ENCODE measurements at regions not wholly inside any gene's neighbourhood (a gene's known extent, or its start where the extent isn't known, plus 50 kb on each side); places are given as distances from the start of the nearest gene placed in this dataset.
"Not testable (repeated sequence)": the region's sequence is repeated elsewhere in the genome, so short reads cannot be mapped to it uniquely, and the experiment has no call there.

- H3K9me3 ChIP-seq; H3K27ac ChIP-seq; H3K36me3 ChIP-seq; intact Hi-C loops (cut with DNase I); H3K4me3 ChIP-seq; H3K4me1 ChIP-seq (replicated peaks); H3K27me3 ChIP-seq (replicated peaks; ENCODE audit: insufficient read depth); DNase-seq (ENCODE audit: low spot score): not testable (repeated sequence)
- WGBS, result 100% methylated on average over 1 of the region's 1 CpG
Measured at GRCh38 chr15:83335542-83335941, 51.1 kb upstream of the BNC1 start.

- TF ChIP-seq, protein P1, sequence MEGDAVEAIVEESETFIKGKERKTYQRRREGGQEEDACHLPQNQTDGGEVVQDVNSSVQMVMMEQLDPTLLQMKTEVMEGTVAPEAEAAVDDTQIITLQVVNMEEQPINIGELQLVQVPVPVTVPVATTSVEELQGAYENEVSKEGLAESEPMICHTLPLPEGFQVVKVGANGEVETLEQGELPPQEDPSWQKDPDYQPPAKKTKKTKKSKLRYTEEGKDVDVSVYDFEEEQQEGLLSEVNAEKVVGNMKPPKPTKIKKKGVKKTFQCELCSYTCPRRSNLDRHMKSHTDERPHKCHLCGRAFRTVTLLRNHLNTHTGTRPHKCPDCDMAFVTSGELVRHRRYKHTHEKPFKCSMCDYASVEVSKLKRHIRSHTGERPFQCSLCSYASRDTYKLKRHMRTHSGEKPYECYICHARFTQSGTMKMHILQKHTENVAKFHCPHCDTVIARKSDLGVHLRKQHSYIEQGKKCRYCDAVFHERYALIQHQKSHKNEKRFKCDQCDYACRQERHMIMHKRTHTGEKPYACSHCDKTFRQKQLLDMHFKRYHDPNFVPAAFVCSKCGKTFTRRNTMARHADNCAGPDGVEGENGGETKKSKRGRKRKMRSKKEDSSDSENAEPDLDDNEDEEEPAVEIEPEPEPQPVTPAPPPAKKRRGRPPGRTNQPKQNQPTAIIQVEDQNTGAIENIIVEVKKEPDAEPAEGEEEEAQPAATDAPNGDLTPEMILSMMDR (IDR thresholded peaks at IDR 0.05), result no peak
- TF ChIP-seq POLR2AphosphoS5 (IDR thresholded peaks at IDR 0.05) (no peak), POLR2A (IDR thresholded peaks at IDR 0.05) (no peak)
- Histone ChIP-seq H3K9me3 (no peaks in the 10 kb centered on the region), H3K27ac (no peak overlapping the region), H3K36me3 (no peaks in the 10 kb centered on the region), H3K27me3 (replicated peaks; ENCODE audit: insufficient read depth) (no peaks in the 10 kb centered on the region), H3K4me3 (no peak overlapping the region), H3K4me1 (replicated peaks) (no peaks in the 10 kb centered on the region)
- intact Hi-C loops (cut with DNase I), result no loop called here
- no peak for DNase-seq (ENCODE audit: low spot score)
- WGBS, result 70% methylated on average over 5 of the region's 5 CpGs
Measured at GRCh38 chr15:83339396-83339795, 54.9 kb upstream of the BNC1 start.

- Histone ChIP-seq H3K36me3 (no peaks in the 10 kb centered on the region), H3K4me3 (no peak overlapping the region), H3K9me3 (no peaks in the 10 kb centered on the region), H3K4me1 (replicated peaks) (no peaks in the 10 kb centered on the region), H3K27ac (no peak overlapping the region), H3K27me3 (replicated peaks; ENCODE audit: insufficient read depth) (no peaks in the 10 kb centered on the region)
- TF ChIP-seq POLR2AphosphoS5 (IDR thresholded peaks at IDR 0.05) (no peak), POLR2A (IDR thresholded peaks at IDR 0.05) (no peak)
- TF ChIP-seq, protein P1 (IDR thresholded peaks at IDR 0.05), result no peak
- 100% methylated on average over 1 of the region's 1 CpG for WGBS
- DNase-seq (ENCODE audit: low spot score), result no peak
- intact Hi-C loops (cut with DNase I), result no loop called here
Measured at GRCh38 chr15:83340087-83340486, 55.6 kb upstream of the BNC1 start.

GRCh38 chr15:83346342-83346741 is 61.9 kb upstream of the BNC1 start:
- Histone ChIP-seq H3K36me3 (no peaks in the 10 kb centered on the region), H3K4me1 (replicated peaks) (no peaks in the 10 kb centered on the region), H3K27ac (no peak overlapping the region), H3K4me3 (no peak overlapping the region), H3K9me3 (no peaks in the 10 kb centered on the region), H3K27me3 (replicated peaks; ENCODE audit: insufficient read depth) (no peaks in the 10 kb centered on the region)
- TF ChIP-seq POLR2AphosphoS5 (IDR thresholded peaks at IDR 0.05), result no peak
- TF ChIP-seq POLR2A (IDR thresholded peaks at IDR 0.05), result no peak
- 68% methylated on average over 3 of the region's 3 CpGs for WGBS
- no peak for DNase-seq (ENCODE audit: low spot score)
- intact Hi-C loops (cut with DNase I), result no loop called here

DNA sequence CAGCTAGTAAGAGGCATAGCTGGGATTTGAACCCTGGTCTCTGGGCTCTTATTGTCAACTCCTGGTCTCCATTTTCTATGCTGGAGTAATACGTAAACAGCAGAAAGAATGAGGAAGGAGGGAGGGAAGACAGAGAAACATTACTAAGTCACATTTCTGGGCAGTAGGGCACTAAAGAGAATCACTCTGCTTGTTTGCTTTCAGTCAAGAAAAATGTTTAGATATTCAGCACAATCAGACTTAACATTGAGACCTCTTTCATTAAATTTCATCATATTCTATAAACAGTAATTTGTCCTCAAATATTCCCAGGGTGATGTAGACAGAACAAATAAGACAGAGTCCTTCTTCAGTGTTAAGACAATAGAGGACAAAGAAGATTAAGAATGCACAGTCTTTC is 67.7 kb upstream of the BNC1 start:
- no peak overlapping the region for H3K4me3 ChIP-seq
- no peaks in the 10 kb centered on the region for H3K4me1 ChIP-seq (replicated peaks)
- intact Hi-C loops (cut with DNase I), result no loop called here
- no peaks in the 10 kb centered on the region for H3K27me3 ChIP-seq (replicated peaks; ENCODE audit: insufficient read depth)
- TF ChIP-seq POLR2AphosphoS5 (IDR thresholded peaks at IDR 0.05), result no peak
- TF ChIP-seq, protein P1 (IDR thresholded peaks at IDR 0.05), result no peak
- no peak for TF ChIP-seq POLR2A (IDR thresholded peaks at IDR 0.05)
- no peaks in the 10 kb centered on the region for H3K9me3 ChIP-seq
- H3K36me3 ChIP-seq, result no peaks in the 10 kb centered on the region
- 74% methylated on average over 1 of the region's 1 CpG for WGBS
- DNase-seq (ENCODE audit: low spot score), result no peak
- no peak overlapping the region for H3K27ac ChIP-seq

DNA sequence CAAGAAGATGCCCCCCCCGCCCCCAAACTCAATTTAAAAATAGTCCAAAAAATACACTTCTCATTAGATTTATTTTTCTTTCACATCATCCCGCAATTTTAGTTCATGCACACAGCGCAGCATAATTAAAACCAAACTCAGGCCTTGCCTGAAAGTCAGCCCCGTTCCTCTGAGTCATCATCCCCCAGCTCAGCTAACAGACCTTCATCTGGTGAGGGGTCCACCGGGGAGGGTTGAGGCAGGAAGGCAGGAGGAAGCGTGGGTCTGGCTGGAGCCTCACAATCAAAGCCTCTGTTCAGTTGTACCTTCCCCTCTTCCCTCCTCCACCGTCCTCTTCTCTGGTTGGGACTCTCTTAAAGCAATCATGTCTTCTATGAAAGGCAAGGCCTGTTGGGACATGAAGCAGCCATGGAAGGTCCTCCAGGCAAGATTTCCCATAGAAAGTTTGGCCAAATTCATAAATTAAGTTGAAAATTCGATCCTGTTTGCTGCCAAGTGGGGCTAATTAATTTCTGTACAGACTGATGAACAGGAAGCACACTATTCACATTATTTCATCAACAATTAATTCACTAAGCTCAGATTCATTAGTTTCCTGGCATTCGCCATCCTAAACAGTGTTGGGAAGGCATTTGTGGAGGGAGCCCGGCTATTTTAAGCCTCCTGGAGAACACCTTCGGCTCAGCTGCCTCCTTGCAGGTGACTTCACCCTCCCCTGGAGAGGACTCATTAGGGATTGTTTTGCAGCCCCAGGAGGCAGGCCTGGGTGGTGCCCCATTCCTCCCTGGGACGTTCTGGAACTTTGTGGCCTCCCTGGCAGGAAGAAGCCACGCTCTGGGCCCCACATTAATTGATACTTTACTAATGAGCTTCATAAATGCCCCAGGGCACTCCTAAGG is 72.3 kb upstream of the BNC1 start:
- intact Hi-C loops (cut with DNase I), result no loop called here
- no peaks in the 10 kb centered on the region for H3K36me3 ChIP-seq
- no peak overlapping the region for H3K4me3 ChIP-seq
- no peak for TF ChIP-seq POLR2AphosphoS5 (IDR thresholded peaks at IDR 0.05)
- TF ChIP-seq POLR2A (IDR thresholded peaks at IDR 0.05), result no peak
- TF ChIP-seq, protein P1 (IDR thresholded peaks at IDR 0.05), result no peak
- H3K9me3 ChIP-seq, result no peaks in the 10 kb centered on the region
- H3K27ac ChIP-seq, result no peak overlapping the region
- 45% methylated on average over 13 of the region's 13 CpGs for WGBS
- H3K27me3 ChIP-seq (replicated peaks; ENCODE audit: insufficient read depth), result no peaks in the 10 kb centered on the region
- no peaks in the 10 kb centered on the region for H3K4me1 ChIP-seq (replicated peaks)
- no peak for DNase-seq (ENCODE audit: low spot score)

All from prostate gland (tissue), 2 donors.